ENCODE measurements at regions not wholly inside any gene's neighbourhood (a gene's known extent, or its start where the extent isn't known, plus 50 kb on each side); places are given as distances from the start of the nearest gene placed in this dataset.
A peak's percentile ranks its signal among the peaks of the same experiment; 100 is the strongest.

- TF ChIP-seq CTCF (IDR thresholded peaks at IDR 0.05), result no peak
- WGBS, 3 donors, result 65 to 96% (median 90%) methylated on average over 2 of the region's 2 CpGs
- intact Hi-C loops (cut with DNase I), result no loop called here
Measured at GRCh38 chr9:108356806-108357205, 499.0 kb downstream of the ACTL7B start.

GRCh38 chr9:108351571-108351970 is 504.2 kb downstream of the ACTL7B start:
- no peak overlapping the region for H3K27ac ChIP-seq
- peaks cover 12% of the 10 kb centered on the region for H3K4me1 ChIP-seq
- intact Hi-C loops (cut with DNase I), result no loop called here
- no peak for ATAC-seq
- H3K9me3 ChIP-seq, result no peaks in the 10 kb centered on the region
- TF ChIP-seq CTCF (IDR thresholded peaks at IDR 0.05), result no peak
- H3K4me3 ChIP-seq, result no peak overlapping the region
- no peaks in the 10 kb centered on the region for H3K27me3 ChIP-seq (ENCODE audit: insufficient read depth in 3 of 3, low read length in 2 of 3)
- H3K36me3 ChIP-seq (ENCODE audit: insufficient read depth in 1 of 2, low read depth in 1 of 2), result no peaks in the 10 kb centered on the region
- WGBS, 3 donors, result 77 to 96% (median 86%) methylated on average over 5 of the region's 5 CpGs
- no peak for DNase-seq

More at GRCh38 chr9:108356806-108357205, 499.0 kb downstream of the ACTL7B start:
- no peak for DNase-seq
- no peaks in the 10 kb centered on the region for H3K9me3 ChIP-seq
- H3K4me1 ChIP-seq, result peaks cover 18% of the 10 kb centered on the region
- no peaks in the 10 kb centered on the region for H3K27me3 ChIP-seq (ENCODE audit: insufficient read depth in 3 of 3, low read length in 2 of 3)
- H3K4me3 ChIP-seq, result no peak overlapping the region
- no peaks in the 10 kb centered on the region for H3K36me3 ChIP-seq (ENCODE audit: insufficient read depth in 1 of 2, low read depth in 1 of 2)
- ATAC-seq, result no peak
- no peak overlapping the region for H3K27ac ChIP-seq

GRCh38 chr9:108347463-108348188 is 508.2 kb downstream of the ACTL7B start:
- 68 to 83% (median 78%) methylated on average over 9 of the region's 9 CpGs for WGBS, 3 donors
- DNase-seq (no peak), ATAC-seq (peak; percentile 59 to 88 (median 84))
- intact Hi-C loops (cut with DNase I), result no loop called here
- H3K4me3 ChIP-seq, result no peak overlapping the region
- no peaks in the 10 kb centered on the region for H3K9me3 ChIP-seq
- H3K36me3 ChIP-seq (ENCODE audit: insufficient read depth in 1 of 2, low read depth in 1 of 2), result no peaks in the 10 kb centered on the region
- H3K4me1 ChIP-seq, result peaks cover 12% of the 10 kb centered on the region
- no peak for TF ChIP-seq CTCF (IDR thresholded peaks at IDR 0.05)
- H3K27ac ChIP-seq, result no peak overlapping the region
- H3K27me3 ChIP-seq (ENCODE audit: insufficient read depth in 3 of 3, low read length in 2 of 3), result no peaks in the 10 kb centered on the region

GRCh38 chr9:108345826-108346225 is 510.0 kb downstream of the ACTL7B start:
- Histone ChIP-seq H3K4me3 (no peak overlapping the region), H3K27me3 (ENCODE audit: insufficient read depth in 3 of 3, low read length in 2 of 3) (no peaks in the 10 kb centered on the region), H3K9me3 (no peaks in the 10 kb centered on the region), H3K27ac (no peak overlapping the region), H3K36me3 (ENCODE audit: insufficient read depth in 1 of 2, low read depth in 1 of 2) (no peaks in the 10 kb centered on the region), H3K4me1 (peaks cover 12% of the 10 kb centered on the region)
- no peak for ATAC-seq
- DNase-seq, result no peak
- intact Hi-C loops (cut with DNase I), result no loop called here
- 72 to 88% (median 84%) methylated on average over 3 of the region's 3 CpGs for WGBS, 3 donors
- TF ChIP-seq CTCF (IDR thresholded peaks at IDR 0.05), result no peak

GRCh38 chr9:108339251-108339650 is 516.5 kb downstream of the ACTL7B start:
- no peak for ATAC-seq
- no peak overlapping the region for H3K4me3 ChIP-seq
- intact Hi-C loops (cut with DNase I), result no loop called here

More at GRCh38 chr9:108339251-108339650, 516.5 kb downstream of the ACTL7B start:
- DNase-seq, result no peak
- H3K36me3 ChIP-seq (ENCODE audit: insufficient read depth in 1 of 2, low read depth in 1 of 2), result no peaks in the 10 kb centered on the region
- no peaks in the 10 kb centered on the region for H3K4me1 ChIP-seq
- H3K27me3 ChIP-seq (ENCODE audit: insufficient read depth in 3 of 3, low read length in 2 of 3), result no peaks in the 10 kb centered on the region
- 26 to 38% (median 34%) methylated on average over 3 of the region's 3 CpGs for WGBS, 3 donors
- TF ChIP-seq CTCF (IDR thresholded peaks at IDR 0.05), result no peak
- H3K27ac ChIP-seq, result no peak overlapping the region
- H3K9me3 ChIP-seq, result no peaks in the 10 kb centered on the region
